OCI-LY3 (cell line): ENCODE measurements at regions not wholly inside any gene's neighbourhood (a gene's known extent, or its start where the extent isn't known, plus 50 kb on each side); places are given as distances from the start of the nearest gene placed in this dataset.

ENCODE experiments used
- H2AFZ ChIP-seq: fragments of 200-600, 300-600 bp; shearing (Covaris generic); 2 replicates; pipeline ENCODE4 v1.6.0; 2014; ENCODE audit warnings: antibody characterized with exemption, low read depth, low read length
- H3K27ac ChIP-seq: fragments of 200-600, 300-600 bp; sonication (generic); 2 replicates; pipeline ENCODE4 v1.5.1; 2014; ENCODE audit warnings: mild to moderate bottlenecking, low read length, moderate library complexity, mixed read lengths
- H3K27me3 ChIP-seq: fragments of 200-600, 300-600 bp; sonication (generic); 2 replicates; pipeline ENCODE4 v1.6.1; 2014; ENCODE audit warnings: low read depth, low read length, mixed read lengths
- H3K36me3 ChIP-seq: fragments of 200-600, 300-600 bp; sonication (generic); replicated peaks from 2 replicates; pipeline ENCODE3; 2014; ENCODE audit warnings: low read depth, low read length, mixed read lengths
- H3K4me1 ChIP-seq: fragments of 300-600, 200-600 bp; sonication (generic); 2 replicates; pipeline ENCODE4 v1.6.1; 2014; ENCODE audit warnings: low read length, mixed read lengths
- H3K4me2 ChIP-seq: fragments of 200-600, 300-600 bp; sonication (generic); 2 replicates; pipeline ENCODE4 v1.6.1; 2014; ENCODE audit warnings: low read length, mixed read lengths
- H3K4me3 ChIP-seq: fragments of 300-600, 200-600 bp; sonication (generic); 2 replicates; pipeline ENCODE4 v1.5.1; 2014; ENCODE audit warnings: antibody characterized with exemption, mild to moderate bottlenecking, low read length, moderate library complexity
- H3K79me2 ChIP-seq: fragments of 300-600, 200-600 bp; shearing (Covaris generic); 2 replicates; pipeline ENCODE4 v1.6.1; 2014; ENCODE audit warnings: mild to moderate bottlenecking, low read length, mixed read lengths
- H3K9ac ChIP-seq: fragments of 300-600, 200-600 bp; shearing (Covaris generic); 2 replicates; pipeline ENCODE4 v1.6.0; 2014; ENCODE audit warnings: mild to moderate bottlenecking, low read length, moderate library complexity
- H3K9me3 ChIP-seq: fragments of 200-600, 300-600 bp; shearing (Covaris generic); 2 replicates; pipeline ENCODE4 v1.6.1; 2014; ENCODE audit warnings: low read length, mixed read lengths; ENCODE audit not compliant: insufficient read depth
- H4K20me1 ChIP-seq: fragments of 200-600, 300-600 bp; sonication (generic); 2 replicates; pipeline ENCODE4 v1.6.1; 2016; ENCODE audit warnings: low read length, mixed read lengths; ENCODE audit not compliant: insufficient read depth
- CTCF ChIP-seq: fragments of 200-600, 300-600 bp; sonication (generic); IDR thresholded peaks from 2 replicates; pipeline ENCODE4 v1.5.1; 2014; ENCODE audit warnings: antibody characterized with exemption, low read length, low read depth
- EZH2phosphoT487 ChIP-seq: fragments of 200-600 bp; shearing (Covaris generic); IDR thresholded peaks from 2 replicates; pipeline ENCODE4 v1.6.1; 2018; ENCODE audit warnings: antibody characterized with exemption, mixed run types, low read depth

- no peak overlapping the region for H2AFZ ChIP-seq
- H3K36me3 ChIP-seq = no peaks in the 10 kb centered on the region
- no peaks in the 10 kb centered on the region for H4K20me1 ChIP-seq
- no peaks in the 10 kb centered on the region for H3K9me3 ChIP-seq
- H3K4me2 ChIP-seq = no peak overlapping the region
- H3K27me3 ChIP-seq = no peaks in the 10 kb centered on the region
- TF ChIP-seq EZH2phosphoT487 (no peak), CTCF (no peak)
- no peak overlapping the region for H3K4me3 ChIP-seq
- H3K27ac ChIP-seq = no peak overlapping the region
- H3K79me2 ChIP-seq = no peaks in the 10 kb centered on the region
- peaks cover 2% of the 10 kb centered on the region; the same call in 1 of the 2 replicates for H3K4me1 ChIP-seq
- H3K9ac ChIP-seq = no peak overlapping the region
These were observed 99.9 kb upstream of the GAP43 start for GRCh38 chr3:115523458-115523857.

GRCh38 chr3:115524549-115524948 is 98.8 kb upstream of the GAP43 start:
- Histone ChIP-seq H3K27ac (no peak overlapping the region), H3K4me2 (no peak overlapping the region), H3K36me3 (no peaks in the 10 kb centered on the region), H3K4me3 (no peak overlapping the region), H4K20me1 (no peaks in the 10 kb centered on the region), H2AFZ (no peak overlapping the region), H3K27me3 (no peaks in the 10 kb centered on the region), H3K79me2 (no peaks in the 10 kb centered on the region), H3K9me3 (no peaks in the 10 kb centered on the region), H3K4me1 (no peaks in the 10 kb centered on the region), H3K9ac (no peak overlapping the region)
- TF ChIP-seq EZH2phosphoT487 (no peak), CTCF (no peak)

GRCh38 chr3:115525731-115526130 is 97.6 kb upstream of the GAP43 start:
- Histone ChIP-seq H3K36me3 (no peaks in the 10 kb centered on the region), H4K20me1 (no peaks in the 10 kb centered on the region), H3K9me3 (no peaks in the 10 kb centered on the region), H3K4me3 (no peak overlapping the region), H3K27ac (no peak overlapping the region), H3K4me2 (no peak overlapping the region), H3K4me1 (no peaks in the 10 kb centered on the region), H3K9ac (no peak overlapping the region), H3K79me2 (no peaks in the 10 kb centered on the region), H2AFZ (no peak overlapping the region), H3K27me3 (no peaks in the 10 kb centered on the region)
- TF ChIP-seq CTCF = no peak
- TF ChIP-seq EZH2phosphoT487 = no peak

GRCh38 chr3:115533218-115533617 is 90.1 kb upstream of the GAP43 start:
- no peak overlapping the region for H3K4me3 ChIP-seq
- H2AFZ ChIP-seq = no peak overlapping the region
- peaks cover 6% of the 10 kb centered on the region for H3K4me1 ChIP-seq
- H3K79me2 ChIP-seq = no peaks in the 10 kb centered on the region
- no peak overlapping the region for H3K9ac ChIP-seq
- H3K9me3 ChIP-seq = no peaks in the 10 kb centered on the region
- no peaks in the 10 kb centered on the region for H3K36me3 ChIP-seq
- TF ChIP-seq EZH2phosphoT487 (no peak), CTCF (no peak)
- H4K20me1 ChIP-seq = no peaks in the 10 kb centered on the region
- no peak overlapping the region for H3K27ac ChIP-seq
- no peak overlapping the region for H3K4me2 ChIP-seq
- H3K27me3 ChIP-seq = no peaks in the 10 kb centered on the region
